ENCODE measurements at regions not wholly inside any gene's neighbourhood (a gene's known extent, or its start where the extent isn't known, plus 50 kb on each side); places are given as distances from the start of the nearest gene placed in this dataset.

GRCh38 chr2:181203916-181204315, 223.5 kb downstream of the UBE2E3 start:
- no peaks in the 10 kb centered on the region for H3K79me1 ChIP-seq (ENCODE audit: low read length)
- no peak overlapping the region for H3K4me3 ChIP-seq (ENCODE audit: low read depth, low read length)
- DNase-seq, result no peak
- no peaks in the 10 kb centered on the region for H3K36me3 ChIP-seq (ENCODE audit: control insufficient read depth in 1 of 2, insufficient read depth in 2 of 2, low read length in 2 of 2)
- no peak overlapping the region for H3K14ac ChIP-seq (ENCODE audit: low read length)
- H4K91ac ChIP-seq (ENCODE audit: low read depth, low read length), result no peak overlapping the region
- H3K23ac ChIP-seq (ENCODE audit: low read length), result no peak overlapping the region
- no peaks in the 10 kb centered on the region for H3K79me2 ChIP-seq (ENCODE audit: control insufficient read depth, insufficient read depth, low read length, poor library complexity)
- no peak overlapping the region for H3K27ac ChIP-seq (ENCODE audit: low read depth, low read length)
- peaks cover 5% of the 10 kb centered on the region for H3K9me3 ChIP-seq (ENCODE audit: insufficient read depth, low read depth, low read length)
- no peak overlapping the region for H4K12ac ChIP-seq (ENCODE audit: low read depth, low read length)
- H2BK5ac ChIP-seq (ENCODE audit: low read depth, low read length, poor library complexity), result no peak overlapping the region
- H3K27me3 ChIP-seq (ENCODE audit: insufficient read depth, low read length), result no peaks in the 10 kb centered on the region
- no peak overlapping the region for H2BK120ac ChIP-seq (ENCODE audit: insufficient read depth, low read length, poor library complexity)
- H3K4me2 ChIP-seq (ENCODE audit: low read length), result no peak overlapping the region
- H4K8ac ChIP-seq (ENCODE audit: low read depth, low read length), result no peak overlapping the region
- H3K9ac ChIP-seq (ENCODE audit: low read length), result no peak overlapping the region
- H3K4ac ChIP-seq (ENCODE audit: low read depth, low read length), result no peak overlapping the region
- H2BK12ac ChIP-seq (ENCODE audit: low read length), result no peak overlapping the region
- no peak overlapping the region for H2AK5ac ChIP-seq (ENCODE audit: low read length)
- no peak overlapping the region for H3K18ac ChIP-seq (ENCODE audit: low read length)
- H3K4me1 ChIP-seq (ENCODE audit: control insufficient read depth in 1 of 2, insufficient read depth in 2 of 2, low read length in 2 of 2), result no peaks in the 10 kb centered on the region
- H2AFZ ChIP-seq (ENCODE audit: insufficient read depth, low read length, poor library complexity), result no peak overlapping the region

DNA sequence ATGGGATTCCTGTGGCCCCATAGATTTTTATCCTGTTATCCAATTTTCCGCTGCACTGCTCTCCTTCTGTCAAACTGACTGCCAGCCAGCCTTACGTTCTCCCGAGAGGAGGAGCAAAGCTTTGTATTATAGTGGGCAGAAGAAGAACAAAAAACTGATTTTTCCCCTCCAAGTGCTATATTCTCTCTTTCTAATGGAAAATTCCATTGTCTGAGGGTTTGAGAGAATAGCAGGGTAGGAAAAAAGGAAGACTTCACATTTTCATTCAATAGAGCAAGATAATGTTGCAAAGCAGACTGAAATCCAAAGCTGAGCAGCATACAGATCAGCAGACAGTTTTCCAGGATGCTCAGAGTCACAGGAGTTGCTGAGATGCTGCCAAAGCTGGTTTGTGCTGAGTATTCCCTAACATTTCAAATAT, 238.0 kb downstream of the UBE2E3 start:
- no peaks in the 10 kb centered on the region for H3K9me3 ChIP-seq (ENCODE audit: insufficient read depth, low read depth, low read length)
- no peak overlapping the region for H3K9ac ChIP-seq (ENCODE audit: low read length)
- H3K4ac ChIP-seq (ENCODE audit: low read depth, low read length), result no peak overlapping the region
- no peak overlapping the region for H4K12ac ChIP-seq (ENCODE audit: low read depth, low read length)
- no peak overlapping the region for H2AFZ ChIP-seq (ENCODE audit: insufficient read depth, low read length, poor library complexity)
- no peaks in the 10 kb centered on the region for H3K36me3 ChIP-seq (ENCODE audit: control insufficient read depth in 1 of 2, insufficient read depth in 2 of 2, low read length in 2 of 2)
- no peaks in the 10 kb centered on the region for H3K79me2 ChIP-seq (ENCODE audit: control insufficient read depth, insufficient read depth, low read length, poor library complexity)
- no peaks in the 10 kb centered on the region for H3K27me3 ChIP-seq (ENCODE audit: insufficient read depth, low read length)
- WGBS (ENCODE audit: extremely low coverage, insufficient coverage, insufficient read length), result no CpG with 5 or more reads among the region's 3 CpGs
- no peak overlapping the region for H3K4me2 ChIP-seq (ENCODE audit: low read length)
- H4K91ac ChIP-seq (ENCODE audit: low read depth, low read length), result no peak overlapping the region
- no peak overlapping the region for H2AK5ac ChIP-seq (ENCODE audit: low read length)
- H3K4me1 ChIP-seq (ENCODE audit: control insufficient read depth in 1 of 2, insufficient read depth in 2 of 2, low read length in 2 of 2), result no peaks in the 10 kb centered on the region
- no peak overlapping the region for H2BK12ac ChIP-seq (ENCODE audit: low read length)
- H3K27ac ChIP-seq (ENCODE audit: low read depth, low read length), result no peak overlapping the region
- no peak overlapping the region for H3K4me3 ChIP-seq (ENCODE audit: low read depth, low read length)
- no peak overlapping the region for H2BK5ac ChIP-seq (ENCODE audit: low read depth, low read length, poor library complexity)
- DNase-seq, result no peak
- no peak overlapping the region for H4K8ac ChIP-seq (ENCODE audit: low read depth, low read length)
- no peaks in the 10 kb centered on the region for H3K79me1 ChIP-seq (ENCODE audit: low read length)
- no peak overlapping the region for H2BK120ac ChIP-seq (ENCODE audit: insufficient read depth, low read length, poor library complexity)
- H3K23ac ChIP-seq (ENCODE audit: low read length), result no peak overlapping the region
- H3K14ac ChIP-seq (ENCODE audit: low read length), result no peak overlapping the region
- no peak overlapping the region for H3K18ac ChIP-seq (ENCODE audit: low read length)

- H3K79me1 ChIP-seq (ENCODE audit: low read length), result no peaks in the 10 kb centered on the region
- no peak overlapping the region for H3K14ac ChIP-seq (ENCODE audit: low read length)
- no peak overlapping the region for H4K91ac ChIP-seq (ENCODE audit: low read depth, low read length)
- H3K36me3 ChIP-seq (ENCODE audit: control insufficient read depth in 1 of 2, insufficient read depth in 2 of 2, low read length in 2 of 2), result no peaks in the 10 kb centered on the region
- no peaks in the 10 kb centered on the region for H3K9me3 ChIP-seq (ENCODE audit: insufficient read depth, low read depth, low read length)
- H3K4me1 ChIP-seq (ENCODE audit: control insufficient read depth in 1 of 2, insufficient read depth in 2 of 2, low read length in 2 of 2), result no peaks in the 10 kb centered on the region
- no peak overlapping the region for H3K18ac ChIP-seq (ENCODE audit: low read length)
- no peak overlapping the region for H2BK120ac ChIP-seq (ENCODE audit: insufficient read depth, low read length, poor library complexity)
- no peak overlapping the region for H2BK12ac ChIP-seq (ENCODE audit: low read length)
- H4K8ac ChIP-seq (ENCODE audit: low read depth, low read length), result no peak overlapping the region
- no peaks in the 10 kb centered on the region for H3K27me3 ChIP-seq (ENCODE audit: insufficient read depth, low read length)
- no peak overlapping the region for H2AFZ ChIP-seq (ENCODE audit: insufficient read depth, low read length, poor library complexity)
- H2BK5ac ChIP-seq (ENCODE audit: low read depth, low read length, poor library complexity), result no peak overlapping the region
- H3K79me2 ChIP-seq (ENCODE audit: control insufficient read depth, insufficient read depth, low read length, poor library complexity), result no peaks in the 10 kb centered on the region
- no peak overlapping the region for H3K27ac ChIP-seq (ENCODE audit: low read depth, low read length)
- H4K12ac ChIP-seq (ENCODE audit: low read depth, low read length), result no peak overlapping the region
- H2AK5ac ChIP-seq (ENCODE audit: low read length), result no peak overlapping the region
- no peak overlapping the region for H3K4ac ChIP-seq (ENCODE audit: low read depth, low read length)
- no CpG with 5 or more reads among the region's 2 CpGs for WGBS (ENCODE audit: extremely low coverage, insufficient coverage, insufficient read length)
- no peak overlapping the region for H3K23ac ChIP-seq (ENCODE audit: low read length)
- DNase-seq, result no peak
- no peak overlapping the region for H3K4me2 ChIP-seq (ENCODE audit: low read length)
- H3K9ac ChIP-seq (ENCODE audit: low read length), result no peak overlapping the region
- H3K4me3 ChIP-seq (ENCODE audit: low read depth, low read length), result no peak overlapping the region
Observed at GRCh38 chr2:181223234-181223633, 234.0 kb upstream of the ITGA4 start.

GRCh38 chr2:181224866-181225265, 232.3 kb upstream of the ITGA4 start:
- Histone ChIP-seq H3K4me2 (ENCODE audit: low read length) (no peak overlapping the region), H4K91ac (ENCODE audit: low read depth, low read length) (no peak overlapping the region), H2AK5ac (ENCODE audit: low read length) (no peak overlapping the region), H3K36me3 (ENCODE audit: control insufficient read depth in 1 of 2, insufficient read depth in 2 of 2, low read length in 2 of 2) (no peaks in the 10 kb centered on the region), H3K23ac (ENCODE audit: low read length) (no peak overlapping the region), H3K4me1 (ENCODE audit: control insufficient read depth in 1 of 2, insufficient read depth in 2 of 2, low read length in 2 of 2) (no peaks in the 10 kb centered on the region), H3K27ac (ENCODE audit: low read depth, low read length) (no peak overlapping the region), H3K4me3 (ENCODE audit: low read depth, low read length) (no peak overlapping the region), H4K8ac (ENCODE audit: low read depth, low read length) (no peak overlapping the region), H3K79me2 (ENCODE audit: control insufficient read depth, insufficient read depth, low read length, poor library complexity) (no peaks in the 10 kb centered on the region), H2BK120ac (ENCODE audit: insufficient read depth, low read length, poor library complexity) (no peak overlapping the region), H2AFZ (ENCODE audit: insufficient read depth, low read length, poor library complexity) (no peak overlapping the region), H3K9ac (ENCODE audit: low read length) (no peak overlapping the region), H3K18ac (ENCODE audit: low read length) (no peak overlapping the region), H3K4ac (ENCODE audit: low read depth, low read length) (no peak overlapping the region), H3K14ac (ENCODE audit: low read length) (no peak overlapping the region), H2BK12ac (ENCODE audit: low read length) (no peak overlapping the region), H2BK5ac (ENCODE audit: low read depth, low read length, poor library complexity) (no peak overlapping the region), H3K27me3 (ENCODE audit: insufficient read depth, low read length) (no peaks in the 10 kb centered on the region), H3K79me1 (ENCODE audit: low read length) (no peaks in the 10 kb centered on the region), H4K12ac (ENCODE audit: low read depth, low read length) (no peak overlapping the region), H3K9me3 (ENCODE audit: insufficient read depth, low read depth, low read length) (no peaks in the 10 kb centered on the region)
- no CpG with 5 or more reads among the region's 3 CpGs for WGBS (ENCODE audit: extremely low coverage, insufficient coverage, insufficient read length)
- DNase-seq, result no peak
